ENCODE measurements at regions not wholly inside any gene's neighbourhood (a gene's known extent, or its start where the extent isn't known, plus 50 kb on each side); places are given as distances from the start of the nearest gene placed in this dataset.

DNA sequence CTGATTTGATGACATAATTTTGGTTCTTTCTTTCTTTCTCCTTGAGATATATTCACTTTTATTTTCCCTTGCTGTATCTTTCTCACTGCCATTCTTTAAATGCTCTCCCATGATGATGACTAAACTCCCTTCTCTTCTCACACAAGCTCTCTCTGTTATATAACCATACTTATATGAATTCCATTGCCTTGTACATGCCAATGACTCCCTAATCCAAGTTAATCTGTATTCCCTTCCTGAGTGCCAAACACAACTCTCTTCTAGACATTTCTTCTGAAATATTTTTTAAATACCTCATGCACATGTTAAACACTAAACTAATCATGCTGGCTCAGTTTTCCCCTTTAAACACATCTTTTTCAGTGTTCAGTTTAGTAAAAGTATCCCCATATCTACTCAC is 62.2 kb upstream of the ST8SIA4 start:
- no peak overlapping the region for H3K4me2 ChIP-seq
- H3K27me3 ChIP-seq (ENCODE audit: insufficient read depth): no peaks in the 10 kb centered on the region
- POLR2A ChIA-PET: no interaction called here
- no peaks in the 10 kb centered on the region for H4K20me1 ChIP-seq (ENCODE audit: insufficient read depth)
- no peak for DNase-seq
- H2AFZ ChIP-seq (ENCODE audit: low read depth): no peak overlapping the region
- no peaks in the 10 kb centered on the region for H3K4me1 ChIP-seq (ENCODE audit: control insufficient read depth in 1 of 2, insufficient read depth in 2 of 2, low read depth in 1 of 2, low read length in 1 of 2)
- no peak overlapping the region for H3K9ac ChIP-seq
- CTCF ChIA-PET: interaction anchor here (0.6 to 1.1 kb wide), 2 partner anchors 64 to 175 kb away, joined by 3 read pairs; no protein-coding TSS in a partner anchor
- H3K9me2 ChIP-seq: no peaks in the 10 kb centered on the region
- no peak for TF ChIP-seq TCF12 (IDR thresholded peaks at IDR 0.05)
- H3K4me3 ChIP-seq (ENCODE audit: low read depth in 2 of 2, low read length in 1 of 2): no peak overlapping the region
- H3K36me3 ChIP-seq (replicated peaks in 1 of 2; ENCODE audit: control insufficient read depth in 1 of 2, insufficient read depth in 2 of 2, low read length in 1 of 2): no peaks in the 10 kb centered on the region
- no peaks in the 10 kb centered on the region for H3K9me3 ChIP-seq
- no peaks in the 10 kb centered on the region for H3F3A ChIP-seq (replicated peaks; ENCODE audit: insufficient read depth)
- no peak overlapping the region for H3K27ac ChIP-seq (ENCODE audit: low read depth in 2 of 2, low read length in 1 of 2)
- no peaks in the 10 kb centered on the region for H3K79me2 ChIP-seq (ENCODE audit: insufficient read depth)

Small RNA genes lying in the stretch of these regions (small RNA-seq; reads per million reads assigned to genes)
- gene RN7SL802P: 0 reads per million in 7 experiments
- 0.06 to 20.0 (median 2.5) reads per million in 7 experiments for gene RNA5SP188

Measured in SK-N-SH (cell line).